OCI-LY3 (cell line): ENCODE measurements at regions not wholly inside any gene's neighbourhood (a gene's known extent, or its start where the extent isn't known, plus 50 kb on each side); places are given as distances from the start of the nearest gene placed in this dataset.

Source experiments
- H2AFZ ChIP-seq: fragments of 200-600, 300-600 bp; shearing (Covaris generic); 2 replicates; pipeline ENCODE4 v1.6.0; 2014; ENCODE audit warnings: antibody characterized with exemption, low read depth, low read length
- H3K27ac ChIP-seq: fragments of 200-600, 300-600 bp; sonication (generic); 2 replicates; pipeline ENCODE4 v1.5.1; 2014; ENCODE audit warnings: mild to moderate bottlenecking, low read length, moderate library complexity, mixed read lengths
- H3K27me3 ChIP-seq: fragments of 200-600, 300-600 bp; sonication (generic); 2 replicates; pipeline ENCODE4 v1.6.1; 2014; ENCODE audit warnings: low read depth, low read length, mixed read lengths
- H3K36me3 ChIP-seq: fragments of 200-600, 300-600 bp; sonication (generic); replicated peaks from 2 replicates; pipeline ENCODE3; 2014; ENCODE audit warnings: low read depth, low read length, mixed read lengths
- H3K4me1 ChIP-seq: fragments of 300-600, 200-600 bp; sonication (generic); 2 replicates; pipeline ENCODE4 v1.6.1; 2014; ENCODE audit warnings: low read length, mixed read lengths
- H3K4me2 ChIP-seq: fragments of 200-600, 300-600 bp; sonication (generic); 2 replicates; pipeline ENCODE4 v1.6.1; 2014; ENCODE audit warnings: low read length, mixed read lengths
- H3K4me3 ChIP-seq: fragments of 300-600, 200-600 bp; sonication (generic); 2 replicates; pipeline ENCODE4 v1.5.1; 2014; ENCODE audit warnings: antibody characterized with exemption, mild to moderate bottlenecking, low read length, moderate library complexity
- H3K79me2 ChIP-seq: fragments of 300-600, 200-600 bp; shearing (Covaris generic); 2 replicates; pipeline ENCODE4 v1.6.1; 2014; ENCODE audit warnings: mild to moderate bottlenecking, low read length, mixed read lengths
- H3K9ac ChIP-seq: fragments of 300-600, 200-600 bp; shearing (Covaris generic); 2 replicates; pipeline ENCODE4 v1.6.0; 2014; ENCODE audit warnings: mild to moderate bottlenecking, low read length, moderate library complexity
- H3K9me3 ChIP-seq: fragments of 200-600, 300-600 bp; shearing (Covaris generic); 2 replicates; pipeline ENCODE4 v1.6.1; 2014; ENCODE audit warnings: low read length, mixed read lengths; ENCODE audit not compliant: insufficient read depth
- H4K20me1 ChIP-seq: fragments of 200-600, 300-600 bp; sonication (generic); 2 replicates; pipeline ENCODE4 v1.6.1; 2016; ENCODE audit warnings: low read length, mixed read lengths; ENCODE audit not compliant: insufficient read depth
- CTCF ChIP-seq: fragments of 200-600, 300-600 bp; sonication (generic); IDR thresholded peaks from 2 replicates; pipeline ENCODE4 v1.5.1; 2014; ENCODE audit warnings: antibody characterized with exemption, low read length, low read depth
- EZH2phosphoT487 ChIP-seq: fragments of 200-600 bp; shearing (Covaris generic); IDR thresholded peaks from 2 replicates; pipeline ENCODE4 v1.6.1; 2018; ENCODE audit warnings: antibody characterized with exemption, mixed run types, low read depth

- TF ChIP-seq CTCF = no peak
- no peak for TF ChIP-seq EZH2phosphoT487
- Histone ChIP-seq H3K27ac (no peak overlapping the region), H3K9ac (no peak overlapping the region), H3K4me3 (no peak overlapping the region), H3K27me3 (no peaks in the 10 kb centered on the region), H3K36me3 (no peaks in the 10 kb centered on the region), H4K20me1 (no peaks in the 10 kb centered on the region), H3K4me1 (peaks cover 2% of the 10 kb centered on the region; the same call in 1 of the 2 replicates), H3K4me2 (no peak overlapping the region), H3K79me2 (no peaks in the 10 kb centered on the region), H2AFZ (no peak overlapping the region), H3K9me3 (no peaks in the 10 kb centered on the region)
These were observed 703.5 kb downstream of the TFAP2A start for GRCh38 chr6:9711365-9711764.

- no peak overlapping the region for H2AFZ ChIP-seq
- no peak for TF ChIP-seq CTCF
These were observed 704.3 kb downstream of the TFAP2A start for GRCh38 chr6:9710574-9710973.

GRCh38 chr6:9708600-9708999 is 706.3 kb downstream of the TFAP2A start:
- Histone ChIP-seq H3K27ac (no peak overlapping the region), H3K4me3 (no peak overlapping the region), H3K9me3 (no peaks in the 10 kb centered on the region), H3K4me1 (peaks cover 2% of the 10 kb centered on the region; the same call in 1 of the 2 replicates), H3K79me2 (no peaks in the 10 kb centered on the region), H2AFZ (no peak overlapping the region), H3K27me3 (no peaks in the 10 kb centered on the region), H3K4me2 (no peak overlapping the region), H3K36me3 (no peaks in the 10 kb centered on the region), H3K9ac (no peak overlapping the region), H4K20me1 (no peaks in the 10 kb centered on the region)
- no peak for TF ChIP-seq CTCF
- no peak for TF ChIP-seq EZH2phosphoT487

More at GRCh38 chr6:9710574-9710973, 704.3 kb downstream of the TFAP2A start:
- H3K27me3 ChIP-seq = no peaks in the 10 kb centered on the region
- no peaks in the 10 kb centered on the region for H3K79me2 ChIP-seq
- peaks cover 2% of the 10 kb centered on the region; the same call in 1 of the 2 replicates for H3K4me1 ChIP-seq
- H3K9ac ChIP-seq = no peak overlapping the region
- H3K27ac ChIP-seq = no peak overlapping the region
- no peaks in the 10 kb centered on the region for H3K36me3 ChIP-seq
- H4K20me1 ChIP-seq = no peaks in the 10 kb centered on the region
- H3K4me3 ChIP-seq = no peak overlapping the region
- no peak overlapping the region for H3K4me2 ChIP-seq
- H3K9me3 ChIP-seq = no peaks in the 10 kb centered on the region

- TF ChIP-seq EZH2phosphoT487 = no peak
- TF ChIP-seq CTCF = no peak
- H3K27me3 ChIP-seq = no peaks in the 10 kb centered on the region
- H2AFZ ChIP-seq = no peak overlapping the region
- H3K36me3 ChIP-seq = no peaks in the 10 kb centered on the region
- H3K79me2 ChIP-seq = no peaks in the 10 kb centered on the region
- no peak overlapping the region for H3K4me3 ChIP-seq
- no peak overlapping the region for H3K9ac ChIP-seq
- no peaks in the 10 kb centered on the region for H4K20me1 ChIP-seq
- H3K9me3 ChIP-seq = no peaks in the 10 kb centered on the region
- H3K27ac ChIP-seq = no peak overlapping the region
- peaks cover 2% of the 10 kb centered on the region; the same call in 1 of the 2 replicates for H3K4me1 ChIP-seq
- no peak overlapping the region for H3K4me2 ChIP-seq
These were observed 709.9 kb downstream of the TFAP2A start for GRCh38 chr6:9704989-9705388.
